NCI-H446 (cell line): ENCODE measurements at regions not wholly inside any gene's neighbourhood (a gene's known extent, or its start where the extent isn't known, plus 50 kb on each side); places are given as distances from the start of the nearest gene placed in this dataset.
"Not testable (repeated sequence)": the region's sequence is repeated elsewhere in the genome, so short reads cannot be mapped to it uniquely, and the experiment has no call there.

ENCODE experiments used
- DNase-seq, 2 experiments: peaks; one replicate each; lab custom pipeline; 2025; lab: John Stamatoyannopoulos, UW

DNA sequence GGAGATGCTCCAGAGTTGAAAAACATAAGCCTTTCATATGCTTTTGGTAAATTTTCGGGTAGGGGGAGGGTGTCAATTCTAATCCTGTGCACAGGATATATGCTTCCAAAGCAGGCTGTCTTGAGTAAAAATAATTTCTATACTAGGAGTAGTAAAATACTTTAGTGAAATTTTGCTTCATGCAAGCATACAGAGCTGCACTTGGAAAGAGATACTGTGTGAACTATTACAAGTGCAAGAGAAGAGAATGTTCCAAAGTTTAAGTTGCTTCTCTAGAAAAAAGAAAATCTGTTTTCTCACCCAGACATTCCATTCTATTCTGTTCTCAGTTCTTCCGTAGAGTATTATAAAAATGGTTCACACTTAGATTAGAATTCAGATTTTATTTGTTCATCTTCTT, 324.6 kb upstream of the AADAT start:
- DNase-seq: no peak

DNA sequence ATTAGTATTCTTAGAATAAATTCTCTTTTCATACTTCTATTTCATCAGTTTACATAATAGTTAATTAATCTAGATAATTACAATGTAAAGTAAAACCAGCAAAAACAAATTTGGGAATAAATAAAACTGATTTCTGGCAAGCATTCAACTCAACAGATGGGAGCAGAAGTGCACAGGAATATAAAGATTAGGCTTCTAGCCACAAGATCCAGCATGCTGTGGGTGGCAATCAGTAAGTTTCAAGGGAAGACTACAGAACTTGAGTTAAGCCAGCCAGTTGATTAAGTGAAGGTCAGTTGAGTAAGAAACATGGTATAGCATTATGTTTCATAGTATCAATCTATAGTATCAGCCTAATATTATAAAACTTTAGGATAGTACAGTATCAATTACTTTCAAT, 324.2 kb upstream of the AADAT start:
- no peak for DNase-seq

DNA sequence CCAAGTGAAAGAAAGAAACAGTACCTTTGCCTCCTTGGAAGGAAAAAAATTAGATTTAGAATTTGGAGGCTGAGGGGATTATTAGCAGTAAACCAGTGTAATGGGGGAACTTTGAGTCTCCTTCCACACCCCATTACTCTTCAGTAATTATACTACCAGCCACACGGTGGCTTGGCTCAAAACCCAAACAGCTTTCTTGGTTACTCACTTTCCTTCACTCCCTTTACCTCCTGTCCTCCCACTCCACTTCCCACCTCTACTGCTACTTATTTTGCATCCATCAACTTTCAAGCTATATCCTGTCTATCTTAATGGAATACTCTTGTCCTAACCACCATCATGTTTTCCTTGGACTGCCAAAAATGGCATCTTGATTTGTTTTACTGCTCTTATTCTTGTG, 310.6 kb upstream of the AADAT start:
- DNase-seq: no peak

DNA sequence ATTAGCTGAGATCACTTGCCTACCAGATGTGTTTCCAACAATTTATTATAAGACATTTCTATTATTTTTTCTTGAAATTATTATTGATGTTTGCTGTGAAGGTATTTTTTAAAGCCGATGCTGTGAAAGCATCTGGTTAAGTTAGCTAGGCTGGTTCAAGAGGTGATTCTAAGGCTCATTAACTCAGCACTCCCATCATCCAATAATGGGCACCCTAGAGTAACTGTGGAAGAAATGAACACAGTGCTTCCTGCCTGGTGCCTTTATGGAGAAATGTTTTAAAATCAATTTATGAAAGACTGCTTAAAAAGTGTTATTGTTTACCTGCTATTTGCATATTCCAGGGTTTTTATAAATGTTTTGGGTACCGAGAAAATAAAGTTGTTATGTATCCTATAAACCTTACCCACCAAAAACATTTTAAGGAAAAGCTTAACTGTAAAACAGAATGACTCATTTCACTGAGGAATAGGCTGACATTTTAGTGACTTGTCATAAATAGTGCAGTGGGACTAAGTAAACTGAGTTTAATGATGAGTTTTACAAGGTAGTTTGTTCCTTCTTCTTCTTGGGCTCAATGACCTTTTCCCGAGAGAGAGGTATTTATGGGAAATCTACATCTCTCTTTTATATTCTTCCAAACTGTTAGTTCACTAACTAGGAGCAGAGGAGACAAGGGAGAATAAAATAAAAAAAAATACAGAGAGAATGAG, 310.0 kb upstream of the AADAT start:
- no peak for DNase-seq

DNA sequence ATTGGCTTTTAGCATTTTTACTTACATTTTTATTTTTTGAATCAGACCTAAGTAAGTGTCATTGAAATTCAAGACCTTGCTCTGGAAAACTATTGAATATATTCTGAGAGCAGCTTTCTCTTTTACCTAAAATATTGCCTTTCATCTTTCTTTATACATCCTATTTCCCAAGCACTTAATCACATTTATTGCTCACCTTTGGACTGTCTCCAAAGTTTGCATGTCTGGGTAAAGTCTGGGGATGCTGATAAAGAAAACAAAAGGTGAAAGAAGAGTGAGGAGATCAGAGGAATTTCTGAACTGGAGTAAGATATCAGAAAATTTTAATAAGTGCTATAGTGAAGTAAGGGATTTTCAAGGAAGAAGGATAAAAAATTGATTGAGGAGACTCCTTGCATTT, 308.5 kb upstream of the AADAT start:
- DNase-seq: no peak

DNA sequence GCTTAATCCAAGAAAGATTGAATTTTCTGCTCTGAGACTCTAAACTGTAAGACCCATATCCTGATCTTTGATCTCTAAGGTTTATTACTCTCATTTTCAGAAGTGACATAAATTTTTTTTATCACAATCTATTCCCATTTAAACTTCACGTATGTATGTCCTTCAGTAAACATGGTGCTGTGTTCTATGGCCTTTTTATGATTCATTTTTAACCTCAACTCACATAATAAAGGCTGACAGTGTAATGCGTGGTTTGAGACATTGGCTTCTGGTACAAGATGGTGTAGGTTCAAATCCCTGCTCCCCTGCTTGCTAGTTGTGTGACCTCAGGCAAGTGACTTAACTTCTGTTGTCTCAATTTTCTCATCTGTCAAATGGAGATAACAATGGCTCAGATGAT, 306.0 kb upstream of the AADAT start:
- no peak for DNase-seq

DNA sequence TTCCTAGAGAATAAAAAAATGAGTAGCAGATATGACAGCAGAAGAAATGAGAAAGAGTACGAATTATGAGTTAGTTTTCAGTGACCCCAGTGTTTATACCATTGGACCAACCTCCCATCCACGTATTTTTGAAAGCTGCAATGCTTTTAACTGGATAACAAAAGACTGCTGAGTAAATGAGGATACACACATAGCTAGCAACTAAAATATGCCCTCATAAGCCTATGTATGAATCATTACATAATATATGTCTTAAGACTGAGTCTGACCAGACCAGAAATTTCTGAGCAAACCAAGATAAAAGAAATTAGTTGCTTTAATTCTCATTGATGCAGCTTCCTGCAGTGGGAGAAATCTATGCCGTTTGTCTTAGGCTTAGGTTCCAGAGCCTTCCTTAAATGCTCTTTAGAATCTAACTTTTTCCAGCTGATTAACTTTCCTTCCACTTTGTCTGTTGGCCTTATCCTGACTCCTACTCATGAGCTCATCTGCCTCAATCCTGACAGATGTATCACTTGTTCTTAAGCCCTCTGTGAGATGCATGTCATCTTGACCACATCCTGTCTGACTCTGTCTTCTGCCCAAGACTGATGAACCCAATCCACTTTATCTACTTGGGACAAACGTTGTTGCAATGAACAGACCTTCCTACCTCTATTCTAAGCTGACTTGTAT, 301.4 kb upstream of the AADAT start:
- no peak for DNase-seq

DNA sequence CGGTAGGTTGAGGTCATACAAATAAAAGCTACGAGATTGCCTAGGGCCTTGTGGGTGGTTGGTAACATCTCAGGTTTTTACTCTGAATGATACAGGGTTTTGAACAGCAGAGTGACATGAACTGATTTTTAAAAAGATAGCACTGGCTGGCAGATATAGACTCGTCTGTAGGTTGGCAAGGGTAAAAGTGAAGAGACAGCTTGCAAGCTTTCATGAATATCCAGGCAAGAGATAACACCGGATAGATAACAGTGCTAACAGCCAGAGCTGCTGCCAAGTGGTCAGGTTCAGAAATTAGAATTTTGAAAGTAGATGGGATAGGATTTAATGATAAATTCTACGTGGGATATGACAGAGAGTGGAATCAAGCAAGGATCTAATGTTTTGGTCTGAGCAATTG, 299.7 kb upstream of the AADAT start:
- DNase-seq: no peak

DNA sequence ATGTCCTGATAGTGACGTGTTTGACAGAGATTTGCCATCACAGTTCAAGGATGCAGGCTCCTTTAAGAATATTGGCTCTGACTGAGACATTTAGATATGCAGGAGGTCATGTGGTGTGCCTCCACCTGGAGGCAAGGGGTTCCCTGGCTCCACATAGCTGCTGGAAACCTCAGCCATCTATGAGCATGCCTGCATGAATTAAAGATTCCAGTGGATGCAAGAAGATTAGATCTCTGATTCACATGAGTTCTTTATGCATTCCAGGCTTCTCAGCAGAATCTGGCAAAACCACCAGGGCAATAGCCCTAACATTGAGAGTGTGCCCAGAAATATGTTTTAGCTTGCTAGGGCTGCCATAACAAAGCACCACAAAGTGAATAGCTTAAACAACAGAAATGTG, 298.5 kb upstream of the AADAT start:
- DNase-seq: no peak

DNA sequence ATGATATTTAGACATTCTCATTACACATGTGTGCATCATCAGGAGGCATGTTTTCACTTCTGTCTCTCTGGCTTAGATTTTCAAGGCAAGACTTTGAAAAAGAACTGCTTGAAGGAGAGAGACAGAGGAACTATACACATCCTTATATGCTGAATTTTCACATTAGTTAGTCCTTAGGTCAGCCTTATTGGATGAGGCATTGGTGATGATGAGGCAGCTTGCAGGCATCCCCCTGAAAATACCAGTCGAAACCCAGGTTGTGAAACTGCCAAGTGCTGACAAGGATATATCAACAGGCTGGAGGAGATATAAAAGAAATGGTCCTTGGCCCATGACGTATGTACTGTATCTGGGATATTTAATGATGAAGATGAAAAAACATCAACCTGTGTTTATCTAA, 297.2 kb upstream of the AADAT start:
- no peak for DNase-seq

DNA sequence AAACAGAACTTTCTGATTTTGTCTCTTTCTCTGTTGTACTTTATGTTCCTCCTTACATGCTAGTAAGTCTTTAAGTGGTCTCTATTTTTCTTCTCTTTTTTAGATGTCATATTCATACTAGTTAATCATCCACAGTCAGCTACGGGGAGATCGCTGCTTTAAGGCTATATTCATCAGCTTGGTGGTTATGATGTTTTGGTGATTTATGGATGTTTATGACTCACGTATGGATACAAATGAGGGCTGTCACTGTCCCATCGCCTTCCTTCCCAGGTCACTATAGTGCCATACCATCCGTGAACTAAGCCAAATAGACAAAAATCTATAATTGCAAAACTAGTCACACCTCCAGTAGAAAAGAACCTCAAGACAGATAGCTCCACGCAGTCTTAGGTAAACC, 296.8 kb upstream of the AADAT start:
- DNase-seq: no peak

DNA sequence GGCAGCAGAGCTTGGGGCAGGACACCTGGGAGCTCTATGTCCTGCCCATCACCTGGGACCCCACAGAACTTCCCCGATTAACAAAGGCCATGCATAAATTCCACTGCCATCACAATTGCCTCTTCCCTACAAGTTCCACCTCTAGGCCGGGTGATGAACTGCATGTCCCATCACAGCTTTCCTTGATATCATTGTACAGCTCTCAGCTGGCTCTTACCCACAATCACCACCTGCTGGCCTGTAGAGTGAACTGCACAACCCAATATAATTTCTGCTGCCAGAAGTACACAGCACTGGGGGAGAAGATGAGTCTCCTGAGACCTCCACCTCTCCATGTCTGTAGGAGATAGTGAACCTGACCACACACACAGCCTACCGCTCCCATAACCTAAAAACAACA, 285.0 kb upstream of the AADAT start:
- DNase-seq: peak in 1 of 2 experiments; percentile 1

DNA sequence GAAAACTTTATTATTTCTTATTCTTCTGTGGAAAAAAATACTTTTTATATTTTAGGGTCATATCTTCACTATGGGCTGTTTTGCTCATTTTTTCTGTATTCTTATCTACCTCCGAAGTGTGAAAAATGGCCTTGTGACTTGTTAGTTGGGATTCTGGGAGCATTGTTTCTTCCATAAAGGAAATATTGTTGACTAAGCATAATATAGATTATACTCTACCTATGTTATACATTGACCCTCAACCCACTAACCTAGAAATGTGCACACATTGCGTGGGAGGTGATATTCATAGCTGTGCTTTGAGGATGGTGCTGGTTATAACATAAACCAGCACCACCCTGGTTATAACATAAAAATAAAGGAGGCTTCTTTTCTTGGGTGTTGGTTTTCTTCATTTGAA, 259.2 kb upstream of the AADAT start:
- no peak for DNase-seq

DNA sequence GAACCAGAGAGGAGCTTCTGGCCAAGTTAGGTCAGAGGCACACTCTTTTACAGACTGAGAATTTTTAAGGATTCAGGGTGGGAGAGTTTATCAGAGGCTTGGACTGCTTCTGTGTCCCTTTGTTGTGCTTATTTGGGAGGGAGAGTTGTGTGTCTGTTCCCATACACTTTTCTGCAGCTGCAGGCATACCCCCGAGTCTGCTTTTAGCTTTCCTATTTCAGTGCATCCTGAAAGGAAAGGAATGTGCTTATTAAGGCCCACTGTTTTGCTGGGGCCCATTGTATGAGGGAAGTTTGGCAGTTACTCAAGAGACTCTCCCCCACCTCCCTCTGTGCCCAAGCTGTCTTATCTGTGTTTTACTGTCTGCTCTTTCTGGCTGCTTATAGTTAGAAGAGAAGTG, 257.4 kb upstream of the AADAT start:
- DNase-seq: not testable (repeated sequence)

DNA sequence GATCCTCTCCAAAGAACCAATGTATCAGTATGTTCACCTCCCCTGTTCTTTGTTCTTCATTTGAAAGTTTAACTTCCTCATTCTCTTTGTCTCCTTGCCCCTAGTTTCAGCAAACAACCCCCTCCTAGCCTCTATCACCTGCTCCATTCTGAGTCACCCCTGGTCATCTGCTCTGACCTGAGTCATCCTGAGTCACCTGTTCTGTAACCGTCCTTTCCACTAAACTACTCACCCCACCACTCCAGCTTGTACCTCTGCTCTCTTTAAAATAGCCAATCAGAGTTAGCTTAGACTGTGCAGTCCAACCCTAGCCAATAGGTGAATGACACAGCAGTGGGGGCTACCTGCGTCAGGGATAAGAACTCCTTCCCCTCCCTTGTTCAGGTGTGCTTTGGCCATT, 249.8 kb upstream of the AADAT start:
- no peak for DNase-seq

DNA sequence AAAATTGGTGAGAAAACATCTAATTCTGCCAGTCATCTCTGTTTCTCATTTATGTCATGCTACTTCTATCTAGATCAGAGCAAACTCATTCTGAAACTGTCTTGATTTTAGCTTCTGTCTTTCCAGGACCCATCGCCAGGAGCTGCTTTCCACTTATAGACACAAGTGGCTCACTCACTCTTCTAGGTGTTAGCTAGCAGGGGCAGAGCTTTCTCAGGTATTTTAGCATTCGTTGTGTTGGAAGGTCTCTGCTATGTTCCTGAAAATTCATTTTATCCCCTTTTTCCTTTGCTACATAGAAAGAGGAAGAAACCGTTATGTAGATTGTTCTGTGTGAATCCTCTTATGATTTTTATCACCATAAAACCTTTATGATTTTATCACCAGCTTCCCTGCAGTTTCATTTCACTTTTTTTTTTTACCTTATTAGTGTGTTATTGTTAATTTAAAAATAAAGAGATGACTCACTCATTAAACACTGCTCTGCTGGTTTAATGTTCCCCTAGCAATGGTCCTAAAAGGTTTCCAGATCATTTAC, 246.6 kb upstream of the AADAT start:
- DNase-seq: no peak

DNA sequence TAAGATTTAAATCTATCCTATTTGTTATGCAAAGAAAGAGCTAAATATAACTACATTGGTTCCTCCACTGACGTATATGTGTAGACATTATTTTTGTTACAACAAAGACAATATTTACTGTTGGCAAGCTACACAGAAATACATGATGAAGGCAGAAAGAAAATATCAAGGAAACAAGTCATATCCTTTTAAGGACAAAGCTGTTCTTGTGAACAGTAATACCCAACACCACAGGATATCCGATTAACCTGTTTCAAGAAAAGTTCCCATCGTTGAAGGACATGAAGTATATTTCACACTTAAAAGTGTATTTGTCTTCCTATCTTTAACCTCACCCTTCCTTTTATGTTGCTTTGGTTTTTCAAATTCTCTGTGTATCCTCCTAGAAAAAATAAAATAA, 235.8 kb upstream of the AADAT start:
- DNase-seq: no peak

DNA sequence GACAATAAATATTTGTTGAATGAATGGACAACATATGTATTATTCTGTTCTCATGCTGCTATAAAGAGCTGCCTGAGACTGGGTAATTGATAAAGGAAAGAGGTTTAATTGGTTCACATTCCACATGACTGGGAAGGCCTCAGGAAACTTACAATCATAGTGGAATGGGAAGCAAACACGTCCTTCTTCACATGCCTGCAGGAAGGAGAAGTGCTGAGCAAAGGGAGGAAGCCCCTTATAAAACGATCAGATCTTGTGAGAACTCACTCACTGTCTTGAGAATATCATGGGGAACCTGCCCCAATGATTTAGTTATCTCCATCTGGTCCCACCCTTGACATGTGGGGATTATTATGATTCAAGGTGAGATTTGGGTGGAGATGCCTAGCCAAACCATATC, 233.9 kb upstream of the AADAT start:
- no peak for DNase-seq

DNA sequence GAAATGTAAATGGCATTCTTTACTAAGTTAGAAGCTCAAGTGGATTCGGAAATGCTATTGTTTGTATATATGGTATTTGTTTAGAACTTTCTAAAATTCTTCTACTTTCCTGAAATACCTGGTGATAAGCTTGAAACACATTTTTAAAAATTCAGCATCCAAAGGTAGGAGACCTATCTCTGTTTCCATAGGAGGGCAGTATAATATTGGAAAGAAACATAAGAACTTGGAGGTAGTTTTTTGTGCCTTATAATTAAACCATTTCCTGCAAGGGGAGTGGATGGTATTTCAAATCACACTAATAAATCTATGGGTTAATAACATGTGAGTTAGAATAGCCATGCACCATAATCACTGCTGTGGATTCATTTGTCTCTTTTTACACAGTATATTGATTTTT, 217.4 kb upstream of the AADAT start:
- DNase-seq: no peak

DNA sequence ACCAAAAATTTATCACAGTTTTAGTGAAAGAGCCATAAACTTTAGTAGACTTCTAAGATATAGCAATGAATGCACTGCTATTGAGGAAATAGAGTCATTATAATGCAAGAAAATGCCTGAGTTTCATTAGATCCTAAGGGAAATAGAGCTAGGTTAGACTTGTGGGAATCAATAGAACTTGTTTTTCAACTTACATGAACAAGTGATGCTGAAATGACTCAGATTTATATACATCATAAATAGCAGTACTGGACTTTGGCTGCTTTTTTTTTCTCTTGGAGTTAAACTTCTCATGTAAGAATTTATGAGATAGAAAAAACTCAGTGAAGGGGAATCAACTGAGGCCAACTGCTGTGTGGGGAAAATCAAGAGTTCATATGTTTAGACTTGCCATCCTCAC, 216.5 kb upstream of the AADAT start:
- DNase-seq: no peak

DNA sequence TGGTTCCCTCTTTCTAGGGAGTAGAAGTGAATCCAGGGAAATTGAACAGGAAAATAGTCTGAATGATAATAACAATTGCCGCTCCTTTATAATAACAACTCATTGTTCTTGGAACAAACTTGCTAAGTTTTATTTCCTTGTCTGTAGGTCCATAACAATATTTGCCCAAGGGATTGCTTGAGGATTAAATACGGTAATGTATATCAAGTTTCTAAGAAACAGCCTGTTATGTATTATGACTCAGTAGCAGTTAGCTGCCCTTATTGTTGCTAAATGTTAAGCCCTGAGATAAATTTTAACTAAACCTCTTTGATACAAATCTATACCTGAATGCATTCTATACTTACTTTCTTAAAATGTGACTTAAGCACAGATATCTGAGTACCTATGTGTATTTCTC, 215.9 kb upstream of the AADAT start:
- DNase-seq: no peak

DNA sequence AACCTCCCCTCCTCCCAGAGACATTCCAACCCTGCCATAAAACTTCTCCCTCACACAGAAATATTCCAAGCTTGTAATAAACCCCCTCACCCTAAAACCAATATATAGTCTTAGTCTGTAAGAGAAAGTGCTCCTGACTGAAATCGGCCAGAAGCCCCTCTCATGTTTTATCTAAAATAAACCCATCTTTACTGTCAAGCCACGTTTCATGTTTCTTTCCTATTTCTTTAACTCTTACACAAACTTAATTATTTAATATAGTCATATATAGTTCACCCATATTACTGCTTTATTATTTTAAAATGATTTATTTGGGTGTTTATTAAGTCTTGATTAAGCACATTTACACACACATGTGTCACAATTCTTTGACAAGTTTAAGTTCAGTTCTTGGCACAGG, 191.3 kb upstream of the AADAT start:
- DNase-seq: no peak

DNA sequence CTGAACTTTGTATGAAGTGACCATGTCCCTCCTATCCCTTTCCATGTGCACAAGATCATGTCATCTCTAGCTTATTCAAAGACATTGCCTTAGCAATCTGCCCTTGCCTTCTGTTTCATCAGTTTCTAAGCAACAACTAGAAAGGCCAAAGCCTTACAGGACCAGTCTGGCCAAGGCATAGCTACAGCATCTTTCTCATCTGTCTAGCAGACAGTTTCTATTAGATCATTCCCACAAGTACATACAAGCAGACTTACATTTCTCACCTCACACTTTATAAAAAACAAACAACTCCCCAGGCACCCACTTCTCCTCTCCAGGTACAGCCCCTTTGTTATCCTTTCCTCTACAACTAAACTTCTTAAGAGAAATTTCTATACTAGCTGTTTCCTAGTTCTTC, 188.7 kb upstream of the AADAT start:
- DNase-seq: no peak

DNA sequence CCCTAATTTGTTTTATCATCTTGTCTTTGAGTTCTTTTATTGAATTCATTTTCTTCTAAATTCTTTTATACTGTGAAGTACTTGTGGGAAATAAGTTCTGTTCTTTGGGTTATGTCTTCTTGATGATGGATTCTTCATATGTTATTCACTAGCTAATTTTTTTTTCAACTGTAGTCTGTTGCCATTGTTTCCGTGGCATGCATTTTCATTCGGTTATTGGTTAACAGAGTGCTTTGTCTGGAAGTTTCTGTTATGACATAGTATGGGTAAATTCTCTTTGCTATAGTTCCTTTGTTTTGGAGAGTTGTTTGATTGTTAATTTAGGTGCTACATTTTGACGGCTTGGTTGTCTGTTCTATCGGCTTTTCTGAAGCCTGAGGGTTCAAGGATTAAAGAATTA, 184.9 kb upstream of the AADAT start:
- DNase-seq: no peak
